IPS DF 4.7 (cell line): ENCODE measurements at regions not wholly inside any gene's neighbourhood (a gene's known extent, or its start where the extent isn't known, plus 50 kb on each side); places are given as distances from the start of the nearest gene placed in this dataset.
"Not testable (repeated sequence)": the region's sequence is repeated elsewhere in the genome, so short reads cannot be mapped to it uniquely, and the experiment has no call there.

Experiments used
- DNase-seq: peaks from one replicate; pipeline ENCODE4 v3.0.0-alpha.2; 2013; ENCODE audit warnings: low spot score; ENCODE audit errors: extremely low read depth

DNA sequence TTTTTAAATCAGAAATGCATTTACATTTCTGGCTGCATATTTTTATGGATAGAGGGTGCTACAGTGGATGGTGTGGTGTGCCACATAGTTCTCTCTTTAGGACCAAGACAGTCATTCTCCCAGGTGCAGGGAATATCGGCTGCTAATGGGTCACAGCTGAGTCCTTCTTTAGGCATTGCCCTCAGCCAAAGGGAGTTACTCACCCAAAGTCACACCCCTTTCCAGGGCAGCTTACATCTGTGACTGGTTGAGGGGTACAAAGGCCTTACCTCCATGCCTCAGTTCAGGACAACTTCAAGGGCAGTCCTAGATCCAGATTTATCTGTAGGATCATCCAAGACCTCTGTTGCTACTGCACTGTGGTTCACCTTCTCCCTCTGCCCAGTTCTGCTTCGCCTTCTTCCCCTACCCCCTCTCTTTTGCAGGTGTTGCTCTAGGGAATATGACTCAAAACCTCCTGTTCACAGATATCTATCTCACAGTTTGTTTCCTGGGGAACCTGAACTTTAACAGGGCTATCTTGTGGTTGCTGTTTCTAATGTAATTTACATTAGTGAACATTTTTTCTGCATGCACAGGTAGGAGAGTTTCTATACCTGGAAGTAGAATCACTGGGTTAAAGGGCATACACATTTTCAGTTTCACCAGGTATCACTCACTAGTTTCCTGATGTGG, 413.9 kb downstream of the RPS6KC1 start:
- DNase-seq = no peak

DNA sequence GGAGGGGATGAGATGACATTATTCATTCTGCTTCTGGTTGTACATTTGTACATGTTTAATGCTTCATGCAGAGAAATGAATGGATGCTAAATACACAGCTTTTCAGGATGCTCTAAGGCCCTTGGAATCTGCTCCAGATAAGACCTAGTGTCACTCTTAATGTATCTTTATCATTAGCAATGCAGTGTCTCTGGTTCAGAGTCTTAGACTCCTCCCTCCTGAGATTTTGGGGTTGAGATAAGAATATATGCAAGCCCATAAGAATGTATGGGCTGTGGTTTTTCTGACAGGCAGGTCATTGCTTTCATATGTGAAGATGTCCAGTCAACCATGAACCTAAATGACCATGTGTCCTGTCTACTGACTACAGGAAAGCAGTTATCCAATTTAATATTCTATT, 415.5 kb downstream of the RPS6KC1 start:
- no peak for DNase-seq

DNA sequence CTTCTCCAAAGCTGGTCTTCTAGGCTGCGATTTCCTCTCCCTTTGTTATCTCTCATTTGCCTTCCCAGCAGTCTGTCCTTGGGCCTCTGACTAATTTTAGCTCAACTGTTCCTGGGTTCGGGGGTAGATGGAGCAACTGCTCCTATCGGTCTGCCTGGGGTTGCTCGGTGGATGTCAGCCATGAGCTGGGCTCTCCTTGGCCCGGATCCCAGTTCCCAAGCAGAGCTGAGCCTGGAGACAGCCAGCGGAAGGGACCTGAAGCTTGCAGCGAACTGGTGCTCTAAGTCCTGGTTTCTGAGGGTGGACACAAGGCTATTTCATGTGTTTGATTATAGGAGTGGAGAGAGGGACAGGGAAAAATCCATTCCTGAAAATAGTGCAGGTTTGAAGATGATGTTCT, 423.0 kb downstream of the RPS6KC1 start:
- no peak for DNase-seq

DNA sequence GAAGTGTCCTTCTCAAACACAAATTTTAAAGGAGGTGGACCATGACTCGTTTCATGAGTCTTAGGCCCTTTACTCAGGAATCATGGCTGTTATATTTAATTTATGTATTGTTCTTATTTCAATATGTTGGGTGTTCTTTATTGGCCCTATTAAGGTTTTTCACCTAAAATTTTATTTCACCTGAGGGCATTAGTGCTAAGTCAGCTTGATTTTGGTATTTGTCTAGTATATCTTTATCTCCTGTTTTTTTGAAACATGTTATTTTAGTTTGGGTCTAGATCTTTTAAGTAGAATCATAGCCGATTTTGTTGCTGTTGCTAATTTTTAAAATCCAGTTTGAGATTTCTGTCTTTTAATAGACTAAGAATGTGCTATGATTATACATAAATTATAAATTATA, 430.4 kb downstream of the RPS6KC1 start:
- no peak for DNase-seq

DNA sequence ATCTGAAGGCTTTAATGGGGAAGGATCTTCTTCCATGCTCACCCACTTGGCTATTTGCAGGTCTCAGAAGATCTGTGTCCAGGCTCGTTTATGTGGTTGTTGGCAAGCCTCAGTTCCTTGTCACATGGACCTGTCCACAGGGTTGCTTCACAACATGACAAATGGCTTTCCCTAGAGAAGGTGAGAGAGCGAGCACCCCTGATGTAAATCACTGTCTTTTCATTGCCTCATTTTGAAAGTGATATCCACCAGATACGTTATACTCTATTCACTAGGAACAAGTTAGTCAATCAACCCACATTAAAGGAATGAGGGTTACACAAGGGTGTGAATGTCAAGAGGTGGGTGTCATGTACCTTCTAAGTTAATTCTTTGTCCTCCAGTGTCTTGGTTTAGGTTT, 433.3 kb downstream of the RPS6KC1 start:
- DNase-seq = no peak

DNA sequence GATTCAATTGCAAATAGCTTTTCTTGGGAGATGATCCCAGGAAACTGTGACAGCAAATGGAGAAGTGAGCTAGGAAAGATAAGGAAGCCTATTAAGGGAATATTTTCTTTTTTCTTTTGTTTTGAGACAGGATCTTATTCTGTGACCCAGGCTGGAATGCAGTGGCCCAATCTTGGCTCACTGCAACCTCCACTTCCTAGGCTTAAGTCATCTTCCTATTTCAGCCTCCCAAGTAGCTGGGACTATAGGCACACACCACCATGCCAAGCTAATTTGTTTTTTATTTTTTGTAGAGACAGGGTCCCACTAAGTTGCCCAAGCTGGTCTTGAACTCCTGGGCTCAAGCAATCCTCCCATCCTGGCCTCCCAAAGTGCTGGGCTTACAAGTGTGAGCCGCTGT, 433.7 kb downstream of the RPS6KC1 start:
- no peak for DNase-seq

DNA sequence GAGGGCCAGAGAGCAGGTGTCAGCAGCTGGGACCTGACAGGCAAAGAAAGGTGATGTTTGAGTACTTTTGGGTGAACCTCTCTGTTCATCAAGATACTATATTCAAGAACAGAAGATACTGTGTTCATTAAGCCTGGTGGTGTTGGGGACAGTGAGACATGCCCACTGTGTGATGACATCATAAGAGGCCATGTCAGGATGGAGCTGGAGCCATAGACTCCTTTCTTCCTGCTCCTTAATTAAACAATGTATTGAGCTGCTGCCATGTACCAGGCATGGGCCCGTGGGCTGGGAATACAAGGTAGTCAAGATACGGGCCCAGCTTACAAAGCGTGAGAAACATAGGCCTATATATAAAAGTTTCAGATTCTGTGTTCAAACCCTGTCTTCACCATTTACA, 435.4 kb downstream of the RPS6KC1 start:
- DNase-seq = no peak

DNA sequence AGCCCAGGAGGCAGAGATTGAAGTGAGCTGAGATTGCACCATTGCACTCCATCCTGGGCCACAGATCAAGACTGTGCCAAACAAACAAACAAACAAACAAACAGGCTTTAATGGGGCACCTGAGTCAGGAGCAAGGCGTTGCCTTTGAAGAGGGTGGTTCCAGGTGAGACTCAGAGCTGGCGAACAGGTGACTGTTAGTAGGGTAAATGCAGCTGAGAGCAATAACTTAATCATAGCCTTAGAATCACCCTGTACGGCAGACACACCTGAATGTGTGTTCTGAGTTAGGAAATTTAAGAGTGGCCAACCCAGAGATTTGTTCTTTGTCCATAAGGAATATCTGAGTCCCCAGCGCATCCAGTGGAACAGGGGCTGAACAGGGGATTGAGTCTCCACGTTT, 440.4 kb downstream of the RPS6KC1 start:
- no peak for DNase-seq

DNA sequence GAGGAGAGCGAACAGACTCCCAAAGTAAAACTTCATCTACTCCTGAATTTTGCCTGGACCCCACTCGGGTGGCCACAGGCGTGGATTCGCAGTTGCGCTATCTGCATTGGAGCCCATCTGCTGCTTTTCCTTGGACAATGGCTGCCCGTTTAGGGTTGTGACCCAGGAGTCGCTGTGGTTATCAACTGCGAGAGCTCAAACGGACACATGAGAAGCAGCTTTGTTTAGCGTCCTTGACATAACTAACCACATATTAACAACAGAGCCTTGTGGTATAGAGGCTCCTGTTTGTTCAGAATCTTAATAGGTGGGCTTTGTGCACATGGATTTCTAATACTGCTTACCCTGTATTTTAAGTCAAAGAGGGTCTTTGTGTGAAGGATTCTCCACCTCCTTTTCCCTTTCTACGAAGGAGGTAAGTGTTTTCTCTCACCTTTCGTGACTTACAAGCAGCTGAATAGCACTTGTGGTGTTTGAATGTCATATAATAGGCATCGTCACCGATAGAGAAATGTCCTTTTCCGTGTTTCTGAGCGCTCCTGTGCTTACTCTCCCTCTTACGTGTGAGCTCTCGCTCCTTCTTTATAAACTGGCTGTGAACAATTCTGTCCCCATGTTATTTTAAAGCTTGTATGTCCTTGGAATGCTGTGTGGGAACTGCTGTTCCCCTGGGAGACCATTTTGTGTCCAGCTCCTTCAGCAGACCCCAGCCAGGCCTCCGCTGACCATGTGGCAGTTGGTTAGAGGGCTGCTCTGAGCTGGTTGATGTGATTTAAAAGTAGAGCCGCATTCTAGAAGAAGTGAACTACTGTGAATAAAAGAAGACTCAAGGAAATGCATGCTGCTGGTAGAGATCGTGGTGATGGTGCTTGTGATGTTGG, 441.4 kb downstream of the RPS6KC1 start:
- no peak for DNase-seq

DNA sequence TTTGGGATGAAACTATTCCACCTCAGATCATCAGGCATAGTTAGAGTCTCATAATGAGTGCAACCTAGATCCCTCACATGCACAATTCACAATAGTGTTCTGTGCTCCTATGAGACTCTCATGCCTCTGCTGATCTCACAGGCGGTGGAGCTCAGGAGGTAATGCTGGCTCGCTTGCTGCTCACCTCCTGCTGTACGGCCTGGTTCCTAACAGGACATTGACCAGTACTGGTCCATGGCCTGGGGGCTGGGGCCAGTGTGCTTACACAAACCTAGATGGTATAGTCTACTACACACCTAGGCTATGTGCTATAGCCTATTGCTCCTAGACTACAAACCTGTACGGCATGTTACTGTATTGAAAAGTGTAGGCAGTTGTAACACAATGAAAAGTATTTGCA, 448.4 kb downstream of the RPS6KC1 start:
- no peak for DNase-seq

DNA sequence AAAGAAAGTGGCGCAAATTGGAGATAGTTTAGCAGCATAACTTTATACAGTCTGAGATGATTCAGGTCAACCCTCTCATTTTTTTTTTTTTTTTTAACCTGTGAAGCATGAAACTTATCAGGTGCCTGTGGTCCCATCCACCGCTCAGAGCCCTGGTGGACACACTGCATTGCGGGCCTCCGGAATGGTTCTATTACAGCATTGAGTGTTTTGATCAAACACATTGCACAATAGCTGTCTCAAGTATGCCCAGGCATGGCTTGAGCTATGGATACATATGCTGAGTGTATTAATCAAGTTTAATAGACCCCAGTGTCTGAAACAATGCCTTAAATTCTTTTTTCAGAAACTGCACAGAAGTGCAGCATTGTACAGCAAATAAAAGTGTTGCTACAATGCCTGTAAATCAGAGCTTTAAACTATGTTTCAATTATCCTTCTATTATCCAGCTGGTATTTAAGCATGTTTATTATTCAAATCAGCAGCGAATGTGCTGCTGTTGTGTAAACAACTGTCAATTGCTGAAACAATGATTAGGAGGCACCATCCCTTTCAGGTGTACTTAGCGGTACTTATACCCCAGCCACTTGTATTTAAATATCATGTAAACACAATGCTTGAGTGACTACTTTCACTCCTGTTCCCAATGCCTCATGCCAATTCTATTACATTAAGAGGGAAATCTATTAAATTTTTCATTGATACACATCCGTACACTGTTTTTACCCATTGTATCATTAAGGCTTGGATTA, 456.6 kb downstream of the RPS6KC1 start:
- DNase-seq = peak; percentile 7

DNA sequence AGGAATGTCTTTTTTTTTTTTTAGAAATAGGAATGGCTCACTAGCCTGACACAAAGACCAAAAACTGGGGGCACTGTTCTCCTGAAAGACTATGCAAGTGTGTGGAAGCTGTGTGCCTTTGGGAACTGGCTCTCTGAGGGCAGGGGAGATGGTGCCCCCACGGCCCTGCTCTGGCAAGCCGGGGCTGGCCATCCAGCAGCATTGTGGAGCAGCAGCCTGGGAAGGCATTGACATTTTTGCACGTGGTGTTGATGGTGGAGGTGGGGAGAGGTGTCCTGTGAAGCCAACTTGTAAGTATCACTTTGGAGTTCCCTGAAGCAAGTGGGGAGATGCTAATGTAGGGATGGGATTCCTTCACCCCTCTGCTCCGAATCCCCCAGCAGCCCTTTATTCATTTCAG, 460.1 kb downstream of the RPS6KC1 start:
- no peak for DNase-seq

DNA sequence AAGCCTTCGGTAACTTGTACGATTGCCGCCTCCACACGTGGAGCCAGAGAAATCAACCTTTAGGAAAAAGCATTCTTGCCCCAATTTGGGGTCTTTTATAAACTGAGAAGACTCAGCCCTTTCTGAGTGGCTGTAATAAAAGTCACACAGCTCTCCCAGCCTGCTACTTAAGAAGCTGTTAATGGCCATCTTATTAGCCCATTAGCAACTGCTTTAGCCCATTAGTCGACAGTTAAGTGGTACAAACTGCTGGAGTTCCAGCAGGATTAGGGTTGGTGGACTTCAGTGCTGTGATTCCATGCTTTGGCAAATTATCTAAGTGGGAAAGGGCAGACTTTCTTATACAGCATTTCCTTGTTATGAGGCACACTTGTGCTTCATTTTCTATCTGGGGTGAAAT, 461.3 kb downstream of the RPS6KC1 start:
- DNase-seq = no peak

DNA sequence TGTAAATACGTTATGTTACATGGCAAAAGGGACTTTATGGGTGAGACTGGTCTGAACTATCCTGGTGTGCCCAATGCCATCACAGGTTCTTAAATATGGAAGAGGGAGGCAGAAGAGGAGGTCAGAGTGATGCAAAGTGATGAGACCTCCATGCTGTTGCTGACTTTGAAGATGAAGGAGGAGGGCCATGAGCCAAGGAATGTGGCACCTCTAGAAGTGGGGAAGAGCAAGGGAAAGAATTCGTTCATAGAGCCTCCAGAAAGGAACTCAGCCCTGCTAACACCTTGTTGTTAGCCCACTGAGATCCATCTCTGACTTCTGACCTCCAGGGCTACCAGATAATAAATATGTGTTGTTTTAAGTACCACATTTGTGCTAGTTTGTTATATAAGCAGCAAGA, 462.0 kb downstream of the RPS6KC1 start:
- no peak for DNase-seq

DNA sequence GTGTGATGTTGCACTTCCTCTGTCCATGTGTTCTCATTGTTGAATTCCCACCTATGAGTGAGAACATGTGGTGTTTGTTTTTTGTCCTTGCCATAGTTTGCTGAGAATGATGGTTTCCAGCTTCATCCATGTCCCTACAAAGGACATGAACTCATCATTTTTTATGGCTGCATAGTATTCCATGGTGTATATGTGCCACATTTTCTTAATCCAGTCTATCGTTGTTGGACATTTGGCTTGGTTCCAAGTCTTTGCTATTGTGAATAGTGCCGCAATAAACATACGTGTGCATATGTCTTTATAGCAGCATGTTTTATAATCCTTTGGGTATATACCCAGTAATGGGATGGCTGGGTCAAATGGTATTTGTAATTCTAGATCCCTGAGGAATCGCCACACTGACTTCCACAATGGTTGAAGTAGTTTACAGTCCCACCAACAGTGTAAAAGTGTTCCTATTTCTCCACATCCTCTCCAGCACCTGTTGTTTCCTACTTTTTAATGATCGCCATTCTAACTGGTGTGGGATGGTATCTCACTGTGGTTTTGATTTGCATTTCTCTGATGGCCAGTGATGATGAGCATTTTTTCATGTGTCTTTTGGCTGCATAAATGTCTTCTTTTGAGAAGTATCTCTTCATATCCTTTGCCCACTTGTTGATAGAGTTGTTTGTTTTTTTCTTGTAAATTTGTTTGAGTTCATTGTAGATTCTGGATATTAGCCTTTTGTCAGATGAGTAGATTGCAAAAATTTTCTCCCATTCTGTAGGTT, 463.6 kb downstream of the RPS6KC1 start:
- DNase-seq = not testable (repeated sequence)

DNA sequence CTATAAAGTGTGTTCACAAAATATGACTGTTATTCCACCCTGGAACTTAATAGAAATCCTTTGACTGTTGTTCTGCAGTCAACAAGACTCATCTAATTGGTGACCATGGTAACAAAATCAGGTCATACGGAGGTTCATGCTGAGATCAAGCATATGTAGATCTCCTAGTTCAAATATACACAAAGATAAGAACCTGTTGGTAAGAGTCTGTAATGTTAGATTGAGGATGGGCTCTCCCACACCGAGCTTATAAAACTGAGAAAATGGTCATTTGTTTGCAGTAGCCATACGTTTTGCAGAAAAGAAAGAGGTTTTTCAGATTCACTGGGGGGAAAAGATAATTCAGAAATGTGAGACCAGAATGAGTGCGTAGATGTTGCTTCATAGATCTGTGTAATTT, 468.1 kb downstream of the RPS6KC1 start:
- no peak for DNase-seq

DNA sequence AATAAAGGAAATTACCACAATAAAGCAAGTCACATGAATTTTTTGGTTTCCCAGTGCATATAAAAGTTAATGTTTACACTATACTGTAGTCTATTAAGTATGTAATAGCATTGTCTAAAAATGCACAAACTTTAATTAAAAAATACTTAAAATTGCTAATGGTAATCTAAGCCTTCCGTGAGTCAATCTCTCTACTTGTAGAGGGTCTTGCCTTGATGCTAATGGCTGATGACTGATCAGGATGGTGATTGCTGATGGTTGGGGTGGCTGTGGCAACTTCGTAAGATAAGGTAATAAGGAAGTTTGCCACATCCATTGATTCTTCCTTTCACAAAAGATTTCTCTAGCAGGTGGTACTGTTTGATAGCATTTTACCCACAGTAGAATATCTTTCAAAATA, 466.6 kb upstream of the PROX1 start:
- no peak for DNase-seq

DNA sequence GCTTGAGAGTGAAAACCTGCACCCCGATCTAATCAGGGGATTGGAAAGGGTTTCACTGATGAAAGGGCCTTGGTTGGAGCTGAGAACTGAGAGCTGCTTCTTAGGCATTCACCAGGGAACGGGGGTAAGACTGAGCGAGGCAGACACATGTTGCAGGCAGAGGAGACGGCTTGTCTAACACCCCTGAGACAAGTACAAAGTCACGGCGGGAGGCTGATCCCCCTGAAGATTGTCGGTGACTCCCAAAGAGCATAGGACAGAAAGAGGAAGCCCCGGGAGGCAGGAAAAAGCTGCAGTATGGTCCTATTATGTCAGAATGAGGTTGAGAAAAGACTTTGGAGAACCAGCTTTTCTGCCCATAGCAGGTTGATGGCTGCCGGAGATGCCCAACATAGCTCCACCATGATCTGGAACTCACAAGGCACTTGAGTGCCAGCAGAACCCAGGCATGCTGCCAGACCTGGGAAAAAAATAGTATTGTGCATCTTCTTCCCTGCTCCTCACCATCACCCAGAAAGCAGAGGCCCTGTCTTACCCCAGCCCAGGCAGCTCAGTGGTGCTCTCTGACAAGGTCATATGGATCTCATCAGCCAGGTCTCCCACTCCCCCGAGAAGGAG, 463.9 kb upstream of the PROX1 start:
- DNase-seq = no peak

DNA sequence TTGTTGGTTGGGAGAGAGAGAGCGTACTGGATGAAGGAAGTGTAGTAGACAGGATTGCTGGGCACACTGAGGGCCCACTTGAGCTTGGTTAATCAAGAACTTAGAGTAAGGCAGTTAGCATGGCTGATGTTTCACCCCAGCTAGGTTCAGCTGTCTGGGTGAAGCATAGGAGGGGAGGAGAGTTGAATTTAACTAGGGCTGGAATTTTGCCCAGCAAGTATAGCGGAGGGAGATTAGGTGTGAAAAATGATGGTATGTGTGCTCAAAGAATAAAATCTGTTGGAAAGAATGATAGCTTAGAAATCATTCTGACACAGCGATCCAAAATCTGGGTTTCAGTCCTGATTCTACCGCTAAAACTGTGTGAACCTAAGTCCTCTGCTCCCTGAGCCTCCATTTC, 461.5 kb upstream of the PROX1 start:
- DNase-seq = no peak

DNA sequence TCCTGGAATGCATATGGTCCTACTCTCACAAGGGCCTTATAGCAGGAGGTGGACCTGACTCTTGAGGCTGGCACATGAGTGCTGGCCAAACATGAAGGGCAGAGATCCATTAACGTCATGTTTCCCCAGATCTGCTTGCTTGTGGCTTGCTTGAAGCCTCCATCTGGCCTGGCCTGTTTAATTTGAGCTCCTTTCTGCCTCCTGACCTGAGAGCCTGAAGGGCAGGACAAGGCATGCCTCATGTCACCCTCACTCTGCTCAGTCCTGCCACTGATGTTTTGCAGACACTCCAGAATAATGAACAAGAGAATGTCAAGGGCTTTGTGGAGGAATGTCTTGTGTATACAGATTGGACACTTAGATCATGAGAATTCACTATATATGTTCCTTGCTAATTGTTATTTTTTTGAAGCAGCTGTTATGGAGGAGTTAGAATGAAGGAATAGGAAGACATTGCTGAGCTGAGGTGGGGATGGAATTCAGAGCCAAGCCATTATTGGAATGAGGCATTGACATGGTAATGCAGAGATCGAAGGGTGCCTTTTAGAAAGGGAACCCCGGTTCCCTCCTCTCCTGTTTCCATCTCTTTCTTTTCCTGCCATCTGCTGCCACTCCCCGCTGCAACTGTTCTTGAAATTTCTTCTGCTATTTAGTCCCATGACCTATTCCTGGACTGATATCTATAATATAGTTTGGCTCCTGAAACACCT, 457.0 kb upstream of the PROX1 start:
- DNase-seq = no peak
